Mammary epithelial cell (primary cell): ENCODE measurements at regions not wholly inside any gene's neighbourhood (a gene's known extent, or its start where the extent isn't known, plus 50 kb on each side); places are given as distances from the start of the nearest gene placed in this dataset.

Experiments used
- EZH2 ChIP-seq: IDR thresholded peaks from 2 replicates; pipeline ENCODE4 v1.6.1; 2012; ENCODE audit warnings: low read length, inconsistent platforms, borderline replicate concordance
- TF ChIP-seq, protein P1 (sequence below), 2 donors: IDR thresholded peaks in 1 of 2; conservative IDR thresholded peaks in 1 of 2; 2 replicates each; pipeline ENCODE4 v1.5.1; 2011 to 2012; ENCODE audit warnings: inconsistent platforms in 2 of 2, low read length in 2 of 2, mild to moderate bottlenecking in 2 of 2, control low read depth in 1 of 2, low read depth in 1 of 2; ENCODE audit not compliant: insufficient read depth in 1 of 2; ENCODE audit errors: extremely low read depth in 1 of 2

DNA sequence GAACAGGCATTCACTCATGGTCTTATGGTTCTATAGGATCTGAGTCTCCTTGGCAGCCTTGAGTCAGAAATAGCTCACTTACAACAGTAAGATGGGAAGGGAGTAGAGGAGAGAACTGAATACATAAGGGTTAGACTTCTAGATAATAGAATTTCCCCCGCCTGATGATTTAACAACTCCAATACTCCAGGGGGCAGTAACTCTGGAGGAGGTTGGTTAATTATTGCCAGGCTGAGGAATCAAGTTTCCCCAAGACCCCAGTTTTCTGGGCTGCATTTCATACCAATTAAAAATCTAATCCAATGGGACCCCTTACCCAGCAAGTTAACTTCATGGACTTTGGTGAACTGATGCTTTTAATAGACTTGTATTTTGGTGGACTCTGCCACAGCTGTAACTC is 94.2 kb upstream of the MOCS1 start:
- TF ChIP-seq, protein P1, sequence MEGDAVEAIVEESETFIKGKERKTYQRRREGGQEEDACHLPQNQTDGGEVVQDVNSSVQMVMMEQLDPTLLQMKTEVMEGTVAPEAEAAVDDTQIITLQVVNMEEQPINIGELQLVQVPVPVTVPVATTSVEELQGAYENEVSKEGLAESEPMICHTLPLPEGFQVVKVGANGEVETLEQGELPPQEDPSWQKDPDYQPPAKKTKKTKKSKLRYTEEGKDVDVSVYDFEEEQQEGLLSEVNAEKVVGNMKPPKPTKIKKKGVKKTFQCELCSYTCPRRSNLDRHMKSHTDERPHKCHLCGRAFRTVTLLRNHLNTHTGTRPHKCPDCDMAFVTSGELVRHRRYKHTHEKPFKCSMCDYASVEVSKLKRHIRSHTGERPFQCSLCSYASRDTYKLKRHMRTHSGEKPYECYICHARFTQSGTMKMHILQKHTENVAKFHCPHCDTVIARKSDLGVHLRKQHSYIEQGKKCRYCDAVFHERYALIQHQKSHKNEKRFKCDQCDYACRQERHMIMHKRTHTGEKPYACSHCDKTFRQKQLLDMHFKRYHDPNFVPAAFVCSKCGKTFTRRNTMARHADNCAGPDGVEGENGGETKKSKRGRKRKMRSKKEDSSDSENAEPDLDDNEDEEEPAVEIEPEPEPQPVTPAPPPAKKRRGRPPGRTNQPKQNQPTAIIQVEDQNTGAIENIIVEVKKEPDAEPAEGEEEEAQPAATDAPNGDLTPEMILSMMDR (conservative IDR thresholded peaks at IDR 0.05 in 1 of 2, IDR thresholded peaks at IDR 0.05 in 1 of 2; ENCODE audit: extremely low read depth in 1 of 2, insufficient read depth in 1 of 2, low read depth in 1 of 2, low read length in 2 of 2): no peak
- no peak for TF ChIP-seq EZH2
